Suprapubic skin (tissue), 4 donors: ENCODE measurements at regions not wholly inside any gene's neighbourhood (a gene's known extent, or its start where the extent isn't known, plus 50 kb on each side); places are given as distances from the start of the nearest gene placed in this dataset.

Source experiments
- DNase-seq, 2 donors: peaks; one replicate each; pipeline ENCODE4 v3.0.0-alpha.2; 2019; ENCODE audit warnings: low spot score in 2 of 2
- H3K27ac ChIP-seq: fragments of 200-600 bp; sonication (generic); one replicate; pipeline ENCODE4 v1.5.1; 2019
- H3K27me3 ChIP-seq: fragments of 200-600 bp; sonication (generic); one replicate; pipeline ENCODE4 v1.5.1; 2019
- H3K36me3 ChIP-seq: fragments of 200-600 bp; sonication (generic); one replicate; pipeline ENCODE4 v1.5.1; 2019
- H3K4me1 ChIP-seq: fragments of 200-600 bp; sonication (generic); one replicate; pipeline ENCODE4 v1.5.1; 2019
- H3K4me3 ChIP-seq: fragments of 200-600 bp; sonication (generic); one replicate; pipeline ENCODE4 v1.5.1; 2019; ENCODE audit warnings: mild to moderate bottlenecking
- H3K9me3 ChIP-seq: fragments of 200-600 bp; sonication (generic); one replicate; pipeline ENCODE4 v1.5.1; 2019
- CTCF ChIP-seq, 2 donors: fragments of 200-600 bp in 1 of 2; fragments of 450-650 bp in 1 of 2; sonication (generic) in 1 of 2; IDR thresholded peaks; one replicate each; pipeline ENCODE4 v1.5.1; 2016 to 2019; ENCODE audit warnings: antibody characterized with exemption in 2 of 2, mild to moderate bottlenecking in 1 of 2, moderate library complexity in 1 of 2
- EP300 ChIP-seq: sonication (generic); formaldehyde crosslinking; IDR thresholded peaks from one replicate; pipeline ENCODE4 v1.6.1; 2017; ENCODE audit warnings: antibody characterized with exemption
- POLR2A ChIP-seq, 2 donors: fragments of 450-650 bp; IDR thresholded peaks; one replicate each; pipeline ENCODE4 v1.6.1; 2017; ENCODE audit warnings: antibody characterized with exemption in 2 of 2, mild to moderate bottlenecking in 2 of 2, moderate library complexity in 2 of 2
- POLR2AphosphoS5 ChIP-seq, 3 donors: sonication (generic); formaldehyde crosslinking; IDR thresholded peaks; one replicate each; pipeline ENCODE4 v1.6.1; 2017; ENCODE audit warnings: antibody characterized with exemption in 3 of 3
- WGBS: methylation state at CpG from one replicate; pipeline ENCODE4 v1.1.5; 2018; 5-methylcytosine and 5-hydroxymethylcytosine counted together

- H3K4me1 ChIP-seq, result no peaks in the 10 kb centered on the region
- TF ChIP-seq CTCF (IDR thresholded peaks at IDR 0.05) (no peak), EP300 (no peak), POLR2AphosphoS5 (IDR thresholded peaks at IDR 0.05) (no peak)
- no peaks in the 10 kb centered on the region for H3K36me3 ChIP-seq
- no peak for DNase-seq
- no peaks in the 10 kb centered on the region for H3K27me3 ChIP-seq
- H3K27ac ChIP-seq, result no peak overlapping the region
- 56% methylated on average over 14 of the region's 14 CpGs for WGBS
- H3K4me3 ChIP-seq, result no peak overlapping the region
- H3K9me3 ChIP-seq, result no peaks in the 10 kb centered on the region
These were observed 1423.9 kb upstream of the PRMT6 start for GRCh38 chr1:105632342-105633196.

- 68% methylated on average over 2 of the region's 2 CpGs for WGBS
- Histone ChIP-seq H3K36me3 (no peaks in the 10 kb centered on the region), H3K4me3 (no peak overlapping the region), H3K27ac (no peak overlapping the region), H3K9me3 (no peaks in the 10 kb centered on the region), H3K27me3 (no peaks in the 10 kb centered on the region), H3K4me1 (no peaks in the 10 kb centered on the region)
- DNase-seq, result no peak
- TF ChIP-seq POLR2A (IDR thresholded peaks at IDR 0.05) (no peak), POLR2AphosphoS5 (IDR thresholded peaks at IDR 0.05) (no peak), CTCF (IDR thresholded peaks at IDR 0.05) (no peak), EP300 (no peak)
These were observed 1420.4 kb upstream of the PRMT6 start for GRCh38 chr1:105636052-105636451.

GRCh38 chr1:105641407-105641806, 1415.1 kb upstream of the PRMT6 start:
- H3K27me3 ChIP-seq, result no peaks in the 10 kb centered on the region
- 86% methylated on average over 1 of the region's 1 CpG for WGBS

GRCh38 chr1:105652109-105652508, 1404.4 kb upstream of the PRMT6 start:
- Histone ChIP-seq H3K27me3 (no peaks in the 10 kb centered on the region), H3K9me3 (peaks cover 3% of the 10 kb centered on the region), H3K4me1 (no peaks in the 10 kb centered on the region), H3K36me3 (no peaks in the 10 kb centered on the region), H3K4me3 (no peak overlapping the region), H3K27ac (no peak overlapping the region)
- no peak for DNase-seq
- 89% methylated on average over 1 of the region's 1 CpG for WGBS
- TF ChIP-seq CTCF (IDR thresholded peaks at IDR 0.05) (no peak), POLR2A (IDR thresholded peaks at IDR 0.05) (no peak), EP300 (no peak), POLR2AphosphoS5 (IDR thresholded peaks at IDR 0.05) (no peak)

More at GRCh38 chr1:105641407-105641806, 1415.1 kb upstream of the PRMT6 start:
- H3K4me3 ChIP-seq, result no peak overlapping the region
- no peak overlapping the region for H3K27ac ChIP-seq
- no peak for TF ChIP-seq CTCF (IDR thresholded peaks at IDR 0.05)
- TF ChIP-seq POLR2AphosphoS5 (IDR thresholded peaks at IDR 0.05), result no peak
- TF ChIP-seq EP300, result no peak
- TF ChIP-seq POLR2A (IDR thresholded peaks at IDR 0.05), result no peak
- no peaks in the 10 kb centered on the region for H3K4me1 ChIP-seq
- no peaks in the 10 kb centered on the region for H3K36me3 ChIP-seq
- DNase-seq, result no peak
- H3K9me3 ChIP-seq, result no peaks in the 10 kb centered on the region

GRCh38 chr1:105655032-105655431, 1401.4 kb upstream of the PRMT6 start:
- no peak overlapping the region for H3K4me3 ChIP-seq
- H3K36me3 ChIP-seq, result no peaks in the 10 kb centered on the region
- no peak overlapping the region for H3K27ac ChIP-seq
- 61% methylated on average over 3 of the region's 4 CpGs for WGBS
- TF ChIP-seq POLR2AphosphoS5 (IDR thresholded peaks at IDR 0.05) (no peak), CTCF (IDR thresholded peaks at IDR 0.05) (no peak), EP300 (no peak), POLR2A (IDR thresholded peaks at IDR 0.05) (no peak)
- no peak for DNase-seq
- no peaks in the 10 kb centered on the region for H3K27me3 ChIP-seq
- no peaks in the 10 kb centered on the region for H3K4me1 ChIP-seq
- H3K9me3 ChIP-seq, result no peaks in the 10 kb centered on the region
